DOHH2 (cell line): ENCODE measurements at regions not wholly inside any gene's neighbourhood (a gene's known extent, or its start where the extent isn't known, plus 50 kb on each side); places are given as distances from the start of the nearest gene placed in this dataset.

Experiments used
- H3F3A ChIP-seq: fragments of 200-600 bp; sonication (generic), shearing (Covaris generic); 2 replicates; pipeline ENCODE4 v1.6.0; 2016; ENCODE audit warnings: antibody characterized with exemption, mild to moderate bottlenecking; ENCODE audit not compliant: control insufficient read depth, insufficient read depth
- H3K27ac ChIP-seq: fragments of 200-600 bp; sonication (generic); 2 replicates; pipeline ENCODE4 v1.5.1; 2014; ENCODE audit warnings: low read depth, mild to moderate bottlenecking, low read length, moderate library complexity
- H3K27me3 ChIP-seq: fragments of 200-600 bp; sonication (generic); 2 replicates; pipeline ENCODE4 v1.6.1; 2014; ENCODE audit warnings: mild to moderate bottlenecking, low read length, mixed read lengths; ENCODE audit not compliant: control insufficient read depth
- H3K36me3 ChIP-seq: fragments of 200-600 bp; sonication (generic); 2 replicates; pipeline ENCODE4 v1.6.1; 2014; ENCODE audit warnings: mild to moderate bottlenecking, low read length, moderate library complexity, mixed read lengths; ENCODE audit not compliant: control insufficient read depth
- H3K4me1 ChIP-seq: fragments of 200-600 bp; sonication (generic); 2 replicates; pipeline ENCODE4 v1.6.1; 2014; ENCODE audit warnings: mild to moderate bottlenecking, low read length, mixed read lengths; ENCODE audit not compliant: control insufficient read depth
- H3K4me2 ChIP-seq: fragments of 200-600 bp; sonication (generic); 2 replicates; pipeline ENCODE4 v1.6.0; 2014; ENCODE audit warnings: mild to moderate bottlenecking, low read length, moderate library complexity
- H3K4me3 ChIP-seq: fragments of 200-600 bp; sonication (generic); 2 replicates; pipeline ENCODE4 v1.5.1; 2014; ENCODE audit warnings: mild to moderate bottlenecking, low read length, mixed read lengths
- H3K79me2 ChIP-seq: fragments of 200-600 bp; sonication (generic); 2 replicates; pipeline ENCODE4 v1.6.1; 2014; ENCODE audit warnings: mild to moderate bottlenecking, low read length, mixed read lengths; ENCODE audit not compliant: control insufficient read depth
- H3K9me2 ChIP-seq: fragments of 200-600 bp; sonication (generic); replicated peaks from 2 replicates; pipeline ENCODE4 v1.6.1; 2014; ENCODE audit warnings: mild to moderate bottlenecking, low read length, mixed read lengths; ENCODE audit not compliant: control insufficient read depth
- H3K9me3 ChIP-seq: fragments of 200-600 bp; sonication (generic); 2 replicates; pipeline ENCODE4 v1.6.1; 2014; ENCODE audit warnings: antibody characterized with exemption, low read length, mixed read lengths; ENCODE audit not compliant: control insufficient read depth, insufficient read depth
- H4K20me1 ChIP-seq: fragments of 200-600 bp; sonication (generic); 2 replicates; pipeline ENCODE4 v1.6.0; 2014; ENCODE audit warnings: low read depth, mild to moderate bottlenecking, antibody characterized with exemption, low read length, moderate library complexity; ENCODE audit not compliant: control insufficient read depth, insufficient read depth
- EZH2phosphoT487 ChIP-seq: fragments of 200-600 bp; sonication (generic); IDR thresholded peaks from 2 replicates; pipeline ENCODE4 v1.6.1; 2017; ENCODE audit warnings: borderline replicate concordance, mild to moderate bottlenecking, antibody characterized with exemption, low read length, moderate library complexity, mixed read lengths
- TF ChIP-seq, protein P1 (sequence below): fragments of 200-600 bp; sonication (generic); IDR thresholded peaks from one replicate; pipeline ENCODE4 v1.5.1; 2014; ENCODE audit warnings: antibody characterized with exemption, mild to moderate bottlenecking, low read depth, low read length; ENCODE audit not compliant: poor library complexity, severe bottlenecking

DNA sequence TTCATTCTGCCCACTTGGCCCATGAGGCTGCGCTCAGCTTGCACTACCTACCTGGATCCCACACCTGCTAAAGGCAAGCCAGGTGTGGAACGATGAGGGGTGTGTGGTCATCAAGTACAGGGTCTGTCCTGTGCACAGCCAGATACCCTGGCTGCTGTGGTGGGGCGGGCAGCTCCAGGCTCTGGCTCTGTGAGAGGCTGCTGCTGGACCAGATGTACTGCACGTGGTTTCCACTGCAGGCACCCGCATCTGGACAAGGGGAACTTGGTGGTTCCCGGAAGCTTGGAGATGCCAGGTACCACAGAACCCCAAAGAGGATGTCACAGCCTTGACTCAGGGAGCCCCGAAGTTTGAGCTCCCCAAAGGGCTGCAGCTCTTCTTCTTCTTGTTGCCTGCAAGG lies 68.1 kb upstream of the ZNF804A start:
- Histone ChIP-seq H3K79me2 (no peaks in the 10 kb centered on the region), H3K36me3 (no peaks in the 10 kb centered on the region), H3K27ac (no peak overlapping the region), H4K20me1 (no peaks in the 10 kb centered on the region), H3K4me3 (no peak overlapping the region), H3K27me3 (no peaks in the 10 kb centered on the region), H3K4me2 (no peak overlapping the region), H3K9me2 (no peaks in the 10 kb centered on the region), H3F3A (no peaks in the 10 kb centered on the region), H3K4me1 (no peaks in the 10 kb centered on the region), H3K9me3 (peaks cover 19% of the 10 kb centered on the region; the same call in 1 of the 2 replicates)
- TF ChIP-seq EZH2phosphoT487: no peak
- TF ChIP-seq, protein P1, sequence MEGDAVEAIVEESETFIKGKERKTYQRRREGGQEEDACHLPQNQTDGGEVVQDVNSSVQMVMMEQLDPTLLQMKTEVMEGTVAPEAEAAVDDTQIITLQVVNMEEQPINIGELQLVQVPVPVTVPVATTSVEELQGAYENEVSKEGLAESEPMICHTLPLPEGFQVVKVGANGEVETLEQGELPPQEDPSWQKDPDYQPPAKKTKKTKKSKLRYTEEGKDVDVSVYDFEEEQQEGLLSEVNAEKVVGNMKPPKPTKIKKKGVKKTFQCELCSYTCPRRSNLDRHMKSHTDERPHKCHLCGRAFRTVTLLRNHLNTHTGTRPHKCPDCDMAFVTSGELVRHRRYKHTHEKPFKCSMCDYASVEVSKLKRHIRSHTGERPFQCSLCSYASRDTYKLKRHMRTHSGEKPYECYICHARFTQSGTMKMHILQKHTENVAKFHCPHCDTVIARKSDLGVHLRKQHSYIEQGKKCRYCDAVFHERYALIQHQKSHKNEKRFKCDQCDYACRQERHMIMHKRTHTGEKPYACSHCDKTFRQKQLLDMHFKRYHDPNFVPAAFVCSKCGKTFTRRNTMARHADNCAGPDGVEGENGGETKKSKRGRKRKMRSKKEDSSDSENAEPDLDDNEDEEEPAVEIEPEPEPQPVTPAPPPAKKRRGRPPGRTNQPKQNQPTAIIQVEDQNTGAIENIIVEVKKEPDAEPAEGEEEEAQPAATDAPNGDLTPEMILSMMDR: no peak

DNA sequence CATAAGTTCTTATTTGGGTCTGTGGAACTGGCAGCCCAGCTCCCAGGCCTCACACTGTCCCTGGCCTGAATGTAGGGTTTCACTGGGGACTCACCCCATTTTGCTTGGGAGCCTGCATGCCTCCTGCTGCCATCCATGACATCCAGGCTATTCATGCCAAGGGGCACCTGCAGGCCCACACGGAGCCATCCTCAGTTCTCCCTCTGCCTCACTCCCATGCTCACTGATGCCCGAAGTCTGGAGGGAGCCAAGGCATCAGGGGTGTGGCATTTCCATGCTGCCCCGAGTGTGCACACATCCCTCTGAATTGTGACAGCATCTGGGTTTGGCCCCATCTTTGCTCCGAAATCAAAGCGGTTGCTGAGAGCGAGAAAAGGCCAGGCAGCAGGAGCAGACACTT lies 67.4 kb upstream of the ZNF804A start:
- Histone ChIP-seq H3K79me2 (no peaks in the 10 kb centered on the region), H3K4me3 (no peak overlapping the region), H3K9me3 (peaks cover 19% of the 10 kb centered on the region; the same call in 1 of the 2 replicates), H3F3A (no peaks in the 10 kb centered on the region), H3K4me1 (no peaks in the 10 kb centered on the region), H3K27ac (no peak overlapping the region), H3K27me3 (no peaks in the 10 kb centered on the region), H3K36me3 (no peaks in the 10 kb centered on the region), H3K9me2 (no peaks in the 10 kb centered on the region), H3K4me2 (no peak overlapping the region), H4K20me1 (no peaks in the 10 kb centered on the region)
- TF ChIP-seq EZH2phosphoT487: no peak
- TF ChIP-seq, protein P1: no peak

DNA sequence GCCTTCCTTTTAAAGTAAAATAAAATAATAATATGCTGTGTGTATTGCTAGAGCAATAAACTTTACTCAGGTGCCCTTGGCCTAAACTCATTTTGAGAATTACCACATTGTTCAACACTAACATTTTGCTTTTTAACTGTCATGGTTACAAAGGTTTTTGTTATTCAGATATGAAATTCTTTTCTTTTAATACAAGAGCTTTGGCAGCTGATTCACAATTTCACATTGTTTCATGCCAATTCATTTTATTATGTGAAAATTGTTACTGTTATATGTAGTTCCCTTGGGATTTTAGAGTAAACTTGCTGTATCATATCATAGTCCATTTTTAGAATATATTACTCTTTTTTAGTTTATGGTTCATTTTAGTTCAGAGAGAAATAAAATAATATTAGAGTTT lies 65.8 kb upstream of the ZNF804A start:
- no peaks in the 10 kb centered on the region for H3F3A ChIP-seq
- H3K4me1 ChIP-seq: no peaks in the 10 kb centered on the region
- no peak for TF ChIP-seq EZH2phosphoT487
- TF ChIP-seq, protein P1: no peak
- no peak overlapping the region for H3K4me2 ChIP-seq
- H3K36me3 ChIP-seq: no peaks in the 10 kb centered on the region
- no peak overlapping the region for H3K4me3 ChIP-seq
- no peaks in the 10 kb centered on the region for H4K20me1 ChIP-seq
- no peaks in the 10 kb centered on the region for H3K27me3 ChIP-seq
- H3K79me2 ChIP-seq: no peaks in the 10 kb centered on the region
- H3K9me3 ChIP-seq: peaks cover 15% of the 10 kb centered on the region; the same call in 1 of the 2 replicates
- no peaks in the 10 kb centered on the region for H3K9me2 ChIP-seq
- H3K27ac ChIP-seq: no peak overlapping the region

DNA sequence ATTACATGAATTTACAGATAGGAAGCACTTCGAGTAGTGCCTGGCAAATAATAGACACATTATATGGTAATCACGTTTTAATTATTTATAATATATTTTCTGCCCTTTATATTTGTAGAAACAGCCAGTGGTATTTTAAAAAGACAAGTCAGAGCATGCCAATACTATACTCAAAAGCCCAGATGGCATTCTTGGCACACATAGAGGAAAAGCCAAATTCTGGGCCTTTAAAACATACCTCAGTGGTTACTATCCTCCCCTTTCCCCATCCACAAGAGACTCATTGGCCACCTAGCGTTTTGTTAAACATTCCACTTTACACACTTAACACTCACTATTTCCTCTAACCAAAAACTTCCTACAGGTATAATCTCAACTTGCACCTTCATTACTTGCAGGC lies 63.3 kb upstream of the ZNF804A start:
- H3F3A ChIP-seq: no peaks in the 10 kb centered on the region
- H3K27me3 ChIP-seq: no peaks in the 10 kb centered on the region
- no peaks in the 10 kb centered on the region for H3K79me2 ChIP-seq
- no peaks in the 10 kb centered on the region for H3K4me1 ChIP-seq
- no peaks in the 10 kb centered on the region for H3K9me3 ChIP-seq
- no peaks in the 10 kb centered on the region for H4K20me1 ChIP-seq
- H3K9me2 ChIP-seq: no peaks in the 10 kb centered on the region
- TF ChIP-seq, protein P1: no peak
- no peak for TF ChIP-seq EZH2phosphoT487
- no peaks in the 10 kb centered on the region for H3K36me3 ChIP-seq
- no peak overlapping the region for H3K4me3 ChIP-seq
- H3K27ac ChIP-seq: no peak overlapping the region
- no peak overlapping the region for H3K4me2 ChIP-seq
